Activated CD4-positive, alpha-beta T cell treated with anti-CD3 and anti-CD28 coated beads for 48 hours (primary cell): ENCODE measurements at regions not wholly inside any gene's neighbourhood (a gene's known extent, or its start where the extent isn't known, plus 50 kb on each side); places are given as distances from the start of the nearest gene placed in this dataset.
"Not testable (repeated sequence)": the region's sequence is repeated elsewhere in the genome, so short reads cannot be mapped to it uniquely, and the experiment has no call there.

ENCODE experiments used
- DNase-seq: peaks from one replicate; pipeline ENCODE4 v3.0.0-alpha.2; 2020

- DNase-seq = no peak
Observed at GRCh38 chr22:23500508-23501260, 79.4 kb downstream of the IGLL1 start.

- DNase-seq = no peak
Observed at GRCh38 chr22:23499845-23500500, 80.1 kb downstream of the IGLL1 start.

- no peak for DNase-seq
Observed at GRCh38 chr22:23498811-23499798, 81.0 kb downstream of the IGLL1 start.

- not testable (repeated sequence) for DNase-seq
Observed at GRCh38 chr22:23497889-23498288, 82.2 kb downstream of the IGLL1 start.

GRCh38 chr22:23497016-23497885, 82.8 kb downstream of the IGLL1 start:
- no peak for DNase-seq

- DNase-seq = no peak
Observed at GRCh38 chr22:23496445-23496833, 83.7 kb downstream of the IGLL1 start.

- DNase-seq = no peak
Observed at GRCh38 chr22:23495614-23496444, 84.3 kb downstream of the IGLL1 start.

- no peak for DNase-seq
Observed at GRCh38 chr22:23494930-23495266, 85.2 kb downstream of the IGLL1 start.

GRCh38 chr22:23485490-23485889, 94.6 kb downstream of the IGLL1 start:
- no peak for DNase-seq

- DNase-seq = no peak
Observed at GRCh38 chr22:23484651-23485050, 95.4 kb downstream of the IGLL1 start.

GRCh38 chr22:23481369-23481768, 98.7 kb downstream of the IGLL1 start:
- no peak for DNase-seq

GRCh38 chr22:23478175-23478574, 101.9 kb downstream of the IGLL1 start:
- no peak for DNase-seq

GRCh38 chr22:23474531-23474930, 105.6 kb downstream of the IGLL1 start:
- not testable (repeated sequence) for DNase-seq

- no peak for DNase-seq
Observed at GRCh38 chr22:23473901-23474300, 106.2 kb downstream of the IGLL1 start.

- DNase-seq = not testable (repeated sequence)
Observed at GRCh38 chr22:23472376-23472775, 107.7 kb downstream of the IGLL1 start.

- DNase-seq = no peak
Observed at GRCh38 chr22:23471698-23472097, 108.4 kb downstream of the IGLL1 start.

- DNase-seq = no peak
Observed at GRCh38 chr22:23470811-23471389, 109.2 kb downstream of the IGLL1 start.

- no peak for DNase-seq
Observed at GRCh38 chr22:23467721-23468294, 112.3 kb downstream of the IGLL1 start.

- DNase-seq = no peak
Observed at GRCh38 chr22:23466351-23466750, 113.7 kb downstream of the IGLL1 start.

GRCh38 chr22:23464796-23465195, 115.3 kb downstream of the IGLL1 start:
- not testable (repeated sequence) for DNase-seq
